ENCODE measurements at regions not wholly inside any gene's neighbourhood (a gene's known extent, or its start where the extent isn't known, plus 50 kb on each side); places are given as distances from the start of the nearest gene placed in this dataset.

DNA sequence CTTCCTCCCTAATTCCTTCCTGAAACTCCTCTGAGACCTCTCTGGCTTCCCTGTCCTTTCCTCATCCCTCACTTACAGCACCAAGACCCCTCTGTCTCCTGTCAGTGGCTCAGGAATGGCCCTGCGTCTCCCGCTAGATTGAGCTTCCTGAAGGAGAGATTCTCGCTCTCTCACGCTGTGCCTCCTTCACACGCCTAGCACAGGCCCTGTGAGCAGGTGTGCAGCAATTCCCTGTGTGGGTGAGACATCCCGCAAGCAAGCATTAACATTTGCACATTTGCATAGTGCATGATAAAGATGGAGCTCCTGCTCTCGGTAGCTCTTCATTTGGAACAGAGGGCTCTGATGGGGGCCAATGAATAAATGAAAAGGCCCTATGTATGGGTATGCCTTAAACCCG lies 159.8 kb downstream of the ADAMTS15 start:
- no peak for DNase-seq (ENCODE audit: low read depth in 2 of 2)
- no peak overlapping the region for H3K4me3 ChIP-seq (replicated peaks in 1 of 2; ENCODE audit: low read depth in 2 of 2, low read length in 2 of 2)
- TF ChIP-seq, protein P1, sequence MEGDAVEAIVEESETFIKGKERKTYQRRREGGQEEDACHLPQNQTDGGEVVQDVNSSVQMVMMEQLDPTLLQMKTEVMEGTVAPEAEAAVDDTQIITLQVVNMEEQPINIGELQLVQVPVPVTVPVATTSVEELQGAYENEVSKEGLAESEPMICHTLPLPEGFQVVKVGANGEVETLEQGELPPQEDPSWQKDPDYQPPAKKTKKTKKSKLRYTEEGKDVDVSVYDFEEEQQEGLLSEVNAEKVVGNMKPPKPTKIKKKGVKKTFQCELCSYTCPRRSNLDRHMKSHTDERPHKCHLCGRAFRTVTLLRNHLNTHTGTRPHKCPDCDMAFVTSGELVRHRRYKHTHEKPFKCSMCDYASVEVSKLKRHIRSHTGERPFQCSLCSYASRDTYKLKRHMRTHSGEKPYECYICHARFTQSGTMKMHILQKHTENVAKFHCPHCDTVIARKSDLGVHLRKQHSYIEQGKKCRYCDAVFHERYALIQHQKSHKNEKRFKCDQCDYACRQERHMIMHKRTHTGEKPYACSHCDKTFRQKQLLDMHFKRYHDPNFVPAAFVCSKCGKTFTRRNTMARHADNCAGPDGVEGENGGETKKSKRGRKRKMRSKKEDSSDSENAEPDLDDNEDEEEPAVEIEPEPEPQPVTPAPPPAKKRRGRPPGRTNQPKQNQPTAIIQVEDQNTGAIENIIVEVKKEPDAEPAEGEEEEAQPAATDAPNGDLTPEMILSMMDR (IDR thresholded peaks at IDR 0.05; ENCODE audit: low read depth, low read length) = no peak

DNA sequence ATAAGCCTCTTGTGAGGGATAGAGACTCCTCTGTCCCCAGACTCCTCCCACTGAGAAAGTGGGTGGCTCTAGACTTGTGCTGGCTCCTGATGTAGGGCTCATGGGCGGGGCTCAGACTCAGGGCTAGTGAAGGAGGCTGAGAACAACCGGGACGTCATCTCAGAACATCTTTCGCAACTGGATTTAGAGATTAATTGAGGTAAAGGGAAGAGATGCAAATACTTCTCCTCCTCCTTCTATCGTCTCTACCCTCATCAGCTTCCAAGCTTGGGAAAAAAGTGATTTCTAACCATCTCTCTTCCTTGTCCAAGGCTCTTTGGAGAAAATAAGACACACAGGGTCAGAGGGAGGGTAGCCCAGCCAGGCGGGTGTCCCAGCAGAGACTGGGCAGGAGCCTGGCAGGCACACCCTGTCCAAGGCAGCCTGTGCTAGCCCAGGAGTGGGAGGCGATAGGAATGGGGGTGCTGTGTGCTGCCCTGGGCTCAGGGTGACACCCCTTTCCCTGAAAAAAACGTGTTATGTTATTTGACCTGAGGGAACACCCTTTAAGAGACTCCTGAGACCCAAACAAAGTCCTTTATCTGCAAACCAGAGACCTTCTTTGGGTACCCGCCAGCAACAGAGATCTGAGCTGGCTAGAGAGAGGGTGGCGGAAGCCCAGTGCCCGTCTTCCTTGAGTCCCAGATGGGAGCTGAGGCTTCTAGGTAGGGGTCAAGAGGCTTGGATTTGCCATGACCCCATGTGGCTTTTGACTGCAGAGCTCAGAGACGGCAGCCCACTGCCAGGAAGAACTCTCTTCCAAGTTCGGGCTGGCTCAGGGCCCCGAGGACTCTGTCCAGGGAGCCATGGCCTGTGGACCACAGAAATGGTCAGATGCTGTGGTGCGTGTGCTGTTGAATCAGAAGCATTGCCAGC lies 160.9 kb downstream of the ADAMTS15 start:
- TF ChIP-seq, protein P1 (IDR thresholded peaks at IDR 0.05; ENCODE audit: low read depth, low read length) = no peak
- no peak overlapping the region for H3K4me3 ChIP-seq (replicated peaks in 1 of 2; ENCODE audit: low read depth in 2 of 2, low read length in 2 of 2)
- DNase-seq (ENCODE audit: low read depth in 2 of 2) = peak; percentile 84 to 93

DNA sequence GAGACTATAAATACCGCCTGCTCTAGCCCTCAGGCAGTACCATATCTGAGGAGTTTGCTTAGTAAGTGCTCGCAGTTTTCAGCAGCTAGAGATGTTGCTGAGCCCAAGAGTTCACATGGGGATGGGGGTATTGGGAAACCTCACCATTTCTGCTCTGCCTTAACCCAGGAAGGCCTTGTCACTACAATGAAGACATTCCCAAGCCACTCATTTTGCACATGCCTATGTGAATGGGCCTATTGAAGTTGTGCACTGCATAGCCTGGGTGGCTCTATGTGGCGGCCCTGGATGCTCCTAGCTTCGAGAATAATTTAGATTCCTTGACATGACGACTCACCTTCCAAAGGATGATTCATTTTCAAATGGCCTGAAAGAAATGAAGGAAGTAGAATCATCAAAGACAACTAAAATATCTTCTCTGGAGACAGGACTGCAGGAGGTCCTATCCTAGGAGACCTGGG lies 163.4 kb downstream of the ADAMTS15 start:
- H3K4me3 ChIP-seq (replicated peaks in 1 of 2; ENCODE audit: low read depth in 2 of 2, low read length in 2 of 2) = no peak overlapping the region
- TF ChIP-seq, protein P1 (IDR thresholded peaks at IDR 0.05; ENCODE audit: low read depth, low read length) = no peak
- peak; percentile 59 to 81 for DNase-seq (ENCODE audit: low read depth in 2 of 2)

DNA sequence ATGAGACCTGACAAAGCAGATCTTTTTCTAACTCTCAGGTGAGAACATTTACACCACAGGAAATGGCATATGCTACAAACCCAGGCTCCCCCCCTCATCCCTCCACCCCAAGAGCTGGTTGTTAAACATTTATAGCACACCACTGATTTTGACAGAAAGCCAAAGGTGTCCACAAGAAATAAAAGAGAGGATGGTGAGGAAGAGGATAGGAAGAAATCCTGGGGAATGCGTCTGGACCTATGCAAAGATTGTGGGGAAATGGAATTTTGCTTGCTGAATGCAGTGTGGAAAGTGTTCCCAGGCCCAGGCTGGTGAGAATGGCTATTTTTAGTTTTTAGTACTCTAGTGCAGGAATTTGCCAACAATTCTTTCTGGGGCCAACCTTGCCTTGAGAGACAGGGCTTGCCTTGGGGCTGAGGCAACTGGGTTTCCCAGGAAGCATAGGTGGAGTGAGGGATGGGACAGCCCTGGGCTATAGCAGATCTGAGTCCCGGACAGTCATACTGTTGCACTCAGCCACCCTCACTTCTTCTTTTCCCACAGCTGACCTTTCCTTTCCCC lies 163.9 kb downstream of the ADAMTS15 start:
- TF ChIP-seq, protein P1 (IDR thresholded peaks at IDR 0.05; ENCODE audit: low read depth, low read length) = no peak
- DNase-seq (ENCODE audit: low read depth in 2 of 2) = peak; percentile 55 to 68
- no peak overlapping the region for H3K4me3 ChIP-seq (replicated peaks in 1 of 2; ENCODE audit: low read depth in 2 of 2, low read length in 2 of 2)

DNA sequence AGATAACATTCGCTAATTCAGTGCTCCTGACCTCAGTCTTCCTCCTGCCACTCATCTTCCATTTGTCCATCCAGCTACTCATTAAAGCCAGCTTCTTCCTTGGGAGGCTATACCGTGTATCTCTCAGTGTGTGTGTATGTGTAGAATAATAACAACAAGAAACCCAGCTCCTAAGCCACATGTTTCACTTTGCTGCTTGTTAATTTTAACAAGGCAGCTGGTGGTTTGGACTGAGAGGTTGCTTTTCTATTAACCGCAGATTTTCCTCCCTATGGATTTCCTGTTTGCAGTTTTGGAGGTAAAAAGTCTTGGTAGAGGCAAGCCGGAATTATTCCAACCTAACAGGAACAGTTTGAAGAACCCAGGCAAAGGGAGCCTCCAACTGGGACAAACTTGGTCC lies 165.0 kb downstream of the ADAMTS15 start:
- no peak for DNase-seq (ENCODE audit: low read depth in 2 of 2)
- H3K4me3 ChIP-seq (replicated peaks in 1 of 2; ENCODE audit: low read depth in 2 of 2, low read length in 2 of 2) = no peak overlapping the region
- TF ChIP-seq, protein P1 (IDR thresholded peaks at IDR 0.05; ENCODE audit: low read depth, low read length) = no peak

DNA sequence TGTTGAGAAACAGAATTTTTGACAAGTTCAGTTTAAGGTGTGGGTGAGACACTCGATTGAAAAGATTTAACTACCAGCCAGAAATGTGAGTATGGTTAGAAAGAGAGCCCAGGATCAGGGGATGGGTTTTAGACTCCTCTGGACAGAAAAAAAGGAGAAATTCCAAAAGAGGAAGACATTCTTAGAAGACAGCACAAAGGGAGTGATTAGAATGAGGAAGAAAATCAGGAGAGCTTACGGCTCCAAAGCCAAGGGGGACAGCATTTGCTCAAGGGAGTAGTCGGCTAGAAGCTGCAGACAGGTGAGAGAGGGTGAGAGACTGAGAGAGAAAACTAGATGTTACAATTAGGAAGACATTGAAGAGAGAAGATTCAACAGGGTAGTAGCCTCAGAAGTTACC lies 166.1 kb downstream of the ADAMTS15 start:
- DNase-seq (ENCODE audit: low read depth in 2 of 2) = no peak
- H3K4me3 ChIP-seq (replicated peaks in 1 of 2; ENCODE audit: low read depth in 2 of 2, low read length in 2 of 2) = no peak overlapping the region
- TF ChIP-seq, protein P1 (IDR thresholded peaks at IDR 0.05; ENCODE audit: low read depth, low read length) = no peak

Data from cardiac fibroblast (primary cell).